ENCODE measurements at regions not wholly inside any gene's neighbourhood (a gene's known extent, or its start where the extent isn't known, plus 50 kb on each side); places are given as distances from the start of the nearest gene placed in this dataset.

DNA sequence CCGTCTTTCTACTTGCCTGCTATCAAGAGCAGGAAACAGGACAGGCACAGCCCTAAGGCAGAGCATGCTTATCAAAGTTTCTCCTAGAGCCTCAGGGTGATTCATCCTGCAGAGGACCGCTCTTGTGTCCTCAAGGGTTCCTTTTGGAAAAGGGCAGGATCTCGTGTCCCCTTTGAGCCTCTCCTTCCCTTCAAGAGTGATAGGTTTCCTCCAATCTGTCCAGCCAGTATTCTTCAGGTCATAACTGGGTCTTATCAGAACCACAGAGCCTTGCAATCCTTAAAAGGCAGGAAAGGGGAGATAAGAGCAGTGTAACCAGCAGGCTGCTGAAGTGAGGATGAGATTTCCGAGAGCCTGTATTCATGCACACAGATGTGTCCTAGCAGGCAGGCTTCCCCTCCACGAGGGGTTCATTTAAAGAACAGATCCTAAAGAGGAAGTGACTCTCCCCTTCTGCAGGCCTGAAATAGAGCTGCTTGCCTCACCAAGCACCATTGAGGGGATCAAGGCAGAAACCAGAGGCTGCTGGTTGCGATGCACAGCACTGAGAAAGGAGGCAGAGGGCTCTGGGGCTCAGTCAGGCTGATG is 90.5 kb upstream of the SVIL start:
- peak; percentile 48 for DNase-seq (ENCODE audit: low read depth)

DNA sequence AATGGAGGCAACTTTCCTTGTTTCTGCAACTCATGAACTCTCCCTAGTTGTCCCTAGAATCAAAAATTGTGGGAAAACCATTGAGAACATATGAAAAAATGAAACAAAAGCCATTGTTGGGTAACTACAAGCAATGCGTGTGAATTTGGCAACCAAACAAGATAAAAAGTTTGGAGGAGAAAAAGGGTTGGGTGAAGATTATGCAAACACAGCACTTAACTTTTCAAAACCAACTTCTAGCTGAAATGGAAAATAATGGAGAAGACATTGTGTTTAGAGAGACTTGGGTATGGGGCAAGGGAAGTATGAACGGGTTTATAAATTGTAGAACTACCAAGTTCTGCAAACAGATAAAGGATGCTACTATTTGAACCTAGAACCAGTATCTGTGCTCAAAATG is 89.0 kb upstream of the SVIL start:
- no peak overlapping the region for H3K4me3 ChIP-seq (replicated peaks; ENCODE audit: low read depth, low read length)
- TF ChIP-seq, protein P1, sequence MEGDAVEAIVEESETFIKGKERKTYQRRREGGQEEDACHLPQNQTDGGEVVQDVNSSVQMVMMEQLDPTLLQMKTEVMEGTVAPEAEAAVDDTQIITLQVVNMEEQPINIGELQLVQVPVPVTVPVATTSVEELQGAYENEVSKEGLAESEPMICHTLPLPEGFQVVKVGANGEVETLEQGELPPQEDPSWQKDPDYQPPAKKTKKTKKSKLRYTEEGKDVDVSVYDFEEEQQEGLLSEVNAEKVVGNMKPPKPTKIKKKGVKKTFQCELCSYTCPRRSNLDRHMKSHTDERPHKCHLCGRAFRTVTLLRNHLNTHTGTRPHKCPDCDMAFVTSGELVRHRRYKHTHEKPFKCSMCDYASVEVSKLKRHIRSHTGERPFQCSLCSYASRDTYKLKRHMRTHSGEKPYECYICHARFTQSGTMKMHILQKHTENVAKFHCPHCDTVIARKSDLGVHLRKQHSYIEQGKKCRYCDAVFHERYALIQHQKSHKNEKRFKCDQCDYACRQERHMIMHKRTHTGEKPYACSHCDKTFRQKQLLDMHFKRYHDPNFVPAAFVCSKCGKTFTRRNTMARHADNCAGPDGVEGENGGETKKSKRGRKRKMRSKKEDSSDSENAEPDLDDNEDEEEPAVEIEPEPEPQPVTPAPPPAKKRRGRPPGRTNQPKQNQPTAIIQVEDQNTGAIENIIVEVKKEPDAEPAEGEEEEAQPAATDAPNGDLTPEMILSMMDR (IDR thresholded peaks at IDR 0.05; ENCODE audit: low read length, missing control alignments) = no peak
- DNase-seq (ENCODE audit: low read depth) = peak; percentile 85

More for the DNA sequence above, 90.5 kb upstream of the SVIL start:
- TF ChIP-seq, protein P1 (IDR thresholded peaks at IDR 0.05; ENCODE audit: low read length, missing control alignments) = no peak
- H3K4me3 ChIP-seq (replicated peaks; ENCODE audit: low read depth, low read length) = no peak overlapping the region

DNA sequence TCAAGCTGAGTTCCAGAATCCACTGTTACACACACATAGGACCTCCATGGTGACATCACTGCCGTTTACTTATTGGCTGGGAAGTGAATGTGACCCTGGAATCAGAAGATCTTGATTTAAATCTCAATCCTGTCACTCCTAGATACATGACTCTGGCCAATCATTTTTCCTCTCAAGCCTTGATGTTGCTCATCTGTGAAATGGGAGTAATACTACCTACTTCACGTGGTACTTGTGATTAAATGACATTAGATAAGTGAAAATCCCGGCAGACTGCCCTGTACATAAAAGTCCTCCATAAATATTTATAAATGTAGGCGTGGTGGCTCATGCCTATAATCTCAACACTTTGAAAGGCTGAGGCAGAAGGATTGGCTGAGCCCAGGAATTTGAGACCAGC is 88.0 kb upstream of the SVIL start:
- DNase-seq (ENCODE audit: low read depth) = no peak
- TF ChIP-seq, protein P1 (IDR thresholded peaks at IDR 0.05; ENCODE audit: low read length, missing control alignments) = no peak
- no peak overlapping the region for H3K4me3 ChIP-seq (replicated peaks; ENCODE audit: low read depth, low read length)

DNA sequence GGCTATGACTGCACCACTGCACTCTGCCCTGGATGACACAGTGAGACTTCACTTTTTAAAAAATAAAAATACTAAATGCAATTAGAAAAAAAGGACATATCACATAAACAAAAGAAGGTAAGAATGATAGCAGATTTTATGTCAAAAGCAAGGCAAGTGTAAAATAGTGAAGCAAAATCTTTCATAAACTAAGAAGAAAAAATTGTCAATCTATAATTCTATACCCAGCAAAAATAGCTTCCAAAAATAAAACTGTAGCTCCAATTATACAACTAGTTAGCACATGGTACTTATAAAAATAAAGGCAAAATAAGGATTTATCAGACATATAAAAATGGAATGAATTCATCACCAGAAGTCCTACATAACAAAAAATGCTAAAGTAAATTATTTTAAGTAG is 85.4 kb upstream of the SVIL start:
- H3K4me3 ChIP-seq (replicated peaks; ENCODE audit: low read depth, low read length) = no peak overlapping the region
- no peak for DNase-seq (ENCODE audit: low read depth)
- TF ChIP-seq, protein P1 (IDR thresholded peaks at IDR 0.05; ENCODE audit: low read length, missing control alignments) = no peak

DNA sequence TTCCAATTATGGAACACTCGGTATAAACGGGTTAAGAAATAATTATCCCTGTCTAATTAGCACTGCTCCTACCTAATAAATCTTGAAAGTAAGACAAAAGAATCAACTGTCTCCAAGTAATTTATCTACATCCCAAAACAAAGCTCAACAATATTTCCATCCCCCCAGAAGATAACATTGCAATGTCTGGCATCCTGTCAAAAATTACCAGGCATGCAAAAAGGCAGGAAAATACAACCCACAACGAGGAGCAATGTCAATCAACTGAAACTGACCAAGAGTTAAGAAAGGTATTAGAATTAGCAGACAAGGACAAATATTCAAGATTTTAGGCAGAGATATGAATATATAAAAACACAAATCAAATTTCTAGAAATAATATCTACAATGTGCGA is 84.5 kb upstream of the SVIL start:
- H3K4me3 ChIP-seq (replicated peaks; ENCODE audit: low read depth, low read length) = no peak overlapping the region
- TF ChIP-seq, protein P1 (IDR thresholded peaks at IDR 0.05; ENCODE audit: low read length, missing control alignments) = no peak
- DNase-seq (ENCODE audit: low read depth) = peak; percentile 42

DNA sequence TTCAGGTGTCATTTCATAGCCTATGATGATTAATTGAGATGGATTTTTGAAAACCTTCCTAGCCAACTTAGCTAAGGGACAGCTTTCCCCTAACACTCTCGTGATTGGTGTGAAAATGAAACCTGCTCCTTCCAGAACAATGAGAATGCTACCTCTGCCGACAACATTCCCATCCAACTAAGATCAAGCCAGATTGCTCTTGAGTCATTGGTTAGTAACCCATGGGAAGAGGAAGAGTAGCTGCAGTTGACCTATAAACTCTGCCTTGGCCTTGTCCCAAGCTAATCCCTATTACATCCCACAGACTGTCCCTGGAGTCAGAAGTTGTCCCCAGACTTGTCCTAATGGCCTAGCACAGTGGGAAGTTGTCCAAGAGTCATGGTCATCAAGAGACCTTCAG is 80.5 kb upstream of the SVIL start:
- DNase-seq (ENCODE audit: low read depth) = no peak
- no peak overlapping the region for H3K4me3 ChIP-seq (replicated peaks; ENCODE audit: low read depth, low read length)
- TF ChIP-seq, protein P1 (IDR thresholded peaks at IDR 0.05; ENCODE audit: low read length, missing control alignments) = no peak

Measured in fibroblast of pulmonary artery (primary cell).